H9 (cell line): ENCODE measurements at regions not wholly inside any gene's neighbourhood (a gene's known extent, or its start where the extent isn't known, plus 50 kb on each side); places are given as distances from the start of the nearest gene placed in this dataset.

Experiments used
- DNase-seq: peaks from one replicate; pipeline ENCODE4 v3.0.0-alpha.2; 2017
- H2AFZ ChIP-seq: one replicate; pipeline ENCODE4 v1.6.1; 2013; ENCODE audit warnings: mild to moderate bottlenecking, low read length, control low read depth, moderate library complexity
- H2AK5ac ChIP-seq: 2 replicates; pipeline ENCODE4 v1.6.1; 2013; ENCODE audit warnings: low read length, control low read depth, mixed read lengths; ENCODE audit not compliant: insufficient read length
- H2BK120ac ChIP-seq: one replicate; pipeline ENCODE4 v1.6.1; 2013; ENCODE audit warnings: low read depth, mild to moderate bottlenecking, low read length, control low read depth, inconsistent platforms; ENCODE audit not compliant: poor library complexity, severe bottlenecking
- H2BK12ac ChIP-seq: 2 replicates; pipeline ENCODE4 v1.6.1; 2013; ENCODE audit warnings: low read length, control low read depth, mixed read lengths, low read depth; ENCODE audit not compliant: insufficient read length
- H2BK15ac ChIP-seq: 2 replicates; pipeline ENCODE4 v1.6.1; 2013; ENCODE audit warnings: low read depth, low read length, control low read depth
- H2BK20ac ChIP-seq: one replicate; pipeline ENCODE4 v1.6.1; 2013; ENCODE audit warnings: low read depth, mild to moderate bottlenecking, low read length, control low read depth, inconsistent platforms; ENCODE audit not compliant: poor library complexity, severe bottlenecking
- H2BK5ac ChIP-seq: 2 replicates; pipeline ENCODE4 v1.6.1; 2013; ENCODE audit warnings: low read length, control low read depth, mixed read lengths; ENCODE audit not compliant: insufficient read length
- H3K14ac ChIP-seq: 2 replicates; pipeline ENCODE4 v1.6.1; 2013; ENCODE audit warnings: low read length, control low read depth; ENCODE audit not compliant: insufficient read depth
- H3K18ac ChIP-seq: 2 replicates; pipeline ENCODE4 v1.6.1; 2013; ENCODE audit warnings: low read depth, mild to moderate bottlenecking, mixed read lengths, low read length, control low read depth; ENCODE audit not compliant: insufficient read length
- H3K23ac ChIP-seq: 2 replicates; pipeline ENCODE4 v1.6.1; 2013; ENCODE audit warnings: low read length, control low read depth, mixed read lengths, low read depth; ENCODE audit not compliant: insufficient read length
- H3K23me2 ChIP-seq: 2 replicates; pipeline ENCODE4 v1.6.1; 2013; ENCODE audit warnings: low read depth, mild to moderate bottlenecking, mixed read lengths, low read length, control low read depth; ENCODE audit not compliant: insufficient read length, poor library complexity, severe bottlenecking
- H3K27ac ChIP-seq: 2 replicates; pipeline ENCODE4 v1.5.1; 2013; ENCODE audit warnings: low read length, control low read depth, mixed read lengths, low read depth; ENCODE audit not compliant: insufficient read length
- H3K27me3 ChIP-seq: 2 replicates; pipeline ENCODE4 v1.6.1; 2013; ENCODE audit warnings: low read length, control low read depth, inconsistent platforms; ENCODE audit not compliant: insufficient read depth
- H3K4ac ChIP-seq: 2 replicates; pipeline ENCODE4 v1.6.1; 2013; ENCODE audit warnings: low read depth, mild to moderate bottlenecking, control low read depth, inconsistent platforms, low read length, moderate library complexity
- H3K4me1 ChIP-seq: 2 replicates; pipeline ENCODE4 v1.6.1; 2013; ENCODE audit warnings: low read length, control low read depth, inconsistent platforms; ENCODE audit not compliant: insufficient read depth
- H3K4me2 ChIP-seq: 2 replicates; pipeline ENCODE4 v1.6.1; 2013; ENCODE audit warnings: low read length, control low read depth, mixed read lengths; ENCODE audit not compliant: insufficient read length, insufficient read depth
- H3K56ac ChIP-seq: 2 replicates; pipeline ENCODE4 v1.6.1; 2013; ENCODE audit warnings: low read depth, mild to moderate bottlenecking, mixed read lengths, low read length, control low read depth; ENCODE audit not compliant: insufficient read length
- H3K79me1 ChIP-seq: 2 replicates; pipeline ENCODE4 v1.6.1; 2013; ENCODE audit warnings: low read depth, mild to moderate bottlenecking, moderate library complexity, low read length, control low read depth, inconsistent platforms; ENCODE audit not compliant: insufficient read depth, poor library complexity, severe bottlenecking
- H3K79me2 ChIP-seq: 2 replicates; pipeline ENCODE4 v1.6.1; 2013; ENCODE audit warnings: low read length, control low read depth, inconsistent platforms; ENCODE audit not compliant: insufficient read depth
- H3K9ac ChIP-seq: 2 replicates; pipeline ENCODE4 v1.6.1; 2013; ENCODE audit warnings: low read length, control low read depth, mixed read lengths; ENCODE audit not compliant: insufficient read length; ENCODE audit errors: extremely low read depth
- H3K9me3 ChIP-seq: one replicate; pipeline ENCODE4 v1.6.1; 2013; ENCODE audit warnings: low read depth, low read length, inconsistent platforms; ENCODE audit not compliant: control insufficient read depth
- H3T11ph ChIP-seq: one replicate; pipeline ENCODE4 v1.6.1; 2013; ENCODE audit warnings: mild to moderate bottlenecking, low read length, control low read depth, inconsistent platforms
- H4K20me1 ChIP-seq: one replicate; pipeline ENCODE4 v1.6.1; 2013; ENCODE audit not compliant: control insufficient read depth, insufficient read length, insufficient read depth
- H4K5ac ChIP-seq: 2 replicates; pipeline ENCODE4 v1.6.1; 2013; ENCODE audit warnings: low read depth, mild to moderate bottlenecking, mixed read lengths, low read length, control low read depth; ENCODE audit not compliant: insufficient read length
- H4K8ac ChIP-seq: replicated peaks from 2 replicates; pipeline ENCODE4 v1.6.1; 2013; ENCODE audit warnings: low read length, control low read depth, mixed read lengths, low read depth; ENCODE audit not compliant: insufficient read length
- H4K91ac ChIP-seq: 2 replicates; pipeline ENCODE4 v1.6.1; 2013; ENCODE audit warnings: low read depth, mild to moderate bottlenecking, moderate library complexity, mixed read lengths, low read length, control low read depth; ENCODE audit not compliant: insufficient read length
- H3K27ac Mint-ChIP-seq, 3 experiments: 2 replicates in 2 of 3; 3 replicates in 1 of 3; pipeline ENCODE4 v1.8.0; 2020 to 2021; ENCODE audit warnings: mixed read lengths in 3 of 3, mild to moderate bottlenecking in 1 of 3, moderate library complexity in 1 of 3
- H3K27me3 Mint-ChIP-seq: 2 replicates; pipeline ENCODE4 v1.8.0; 2021; ENCODE audit warnings: low read depth, mild to moderate bottlenecking, moderate library complexity, mixed read lengths
- H3K36me3 Mint-ChIP-seq, 3 experiments: 2 replicates in 2 of 3; 3 replicates in 1 of 3; pipeline ENCODE4 v1.8.0; 2020 to 2021; ENCODE audit warnings: low read depth in 3 of 3, mixed read lengths in 3 of 3; ENCODE audit not compliant: insufficient read depth in 1 of 3
- H3K4me1 Mint-ChIP-seq, 2 experiments: 2 replicates each; pipeline ENCODE4 v1.8.0; 2020; ENCODE audit warnings: mixed read lengths in 2 of 2
- H3K4me3 Mint-ChIP-seq, 2 experiments: 2 replicates in 1 of 2; 3 replicates in 1 of 2; pipeline ENCODE4 v1.8.0; 2020 to 2021; ENCODE audit warnings: mild to moderate bottlenecking in 2 of 2, mixed read lengths in 2 of 2, moderate library complexity in 1 of 2
- H3K9me3 Mint-ChIP-seq, 2 experiments: 2 replicates in 1 of 2; 3 replicates in 1 of 2; pipeline ENCODE4 v1.8.0; 2020; ENCODE audit warnings: mild to moderate bottlenecking in 2 of 2, mixed read lengths in 2 of 2, moderate library complexity in 1 of 2
- CTCF ChIP-seq: fragments of 200-600 bp; sonication (generic); conservative IDR thresholded peaks from 3 replicates; pipeline ENCODE4 v1.8.0; 2021; ENCODE audit warnings: antibody characterized with exemption, mild to moderate bottlenecking
- WGBS: extraction: QIAGEN DNeasy Blood & Tissue Kit; methylation state at CpG from one replicate; pipeline ENCODE4 v1.1.7; 2013; ENCODE audit warnings: missing lambda C conversion rate, low lambda C conversion rate, mixed read lengths; ENCODE audit not compliant: insufficient read length; ENCODE audit errors: extremely low coverage; 5-methylcytosine and 5-hydroxymethylcytosine counted together

- H3K9me3 Mint-ChIP-seq: peaks cover 6 to 7% of the 10 kb centered on the region in 2 experiments
- H2BK120ac ChIP-seq: no peak overlapping the region
- TF ChIP-seq CTCF: no peak
- no peak overlapping the region for H2BK12ac ChIP-seq
- no peak overlapping the region for H3K23ac ChIP-seq
- no peak overlapping the region for H3K4ac ChIP-seq
- H3K79me2 ChIP-seq: no peaks in the 10 kb centered on the region
- no peak overlapping the region for H3K18ac ChIP-seq
- no peak for DNase-seq
- no peak overlapping the region for H4K91ac ChIP-seq
- H3K27ac Mint-ChIP-seq: no peak overlapping the region
- H4K20me1 ChIP-seq: no peaks in the 10 kb centered on the region
- no peak overlapping the region for H3K27ac ChIP-seq
- no peak overlapping the region for H2AFZ ChIP-seq
- H4K8ac ChIP-seq: no peak overlapping the region
- H3K4me1 Mint-ChIP-seq: peaks cover 5% of the 10 kb centered on the region in 2 experiments
- H3K9ac ChIP-seq: no peak overlapping the region
- no peak overlapping the region for H2BK15ac ChIP-seq
- H2BK5ac ChIP-seq: no peak overlapping the region
- no peak overlapping the region for H3K4me3 Mint-ChIP-seq
- WGBS: no CpG with 5 or more reads among the region's 1 CpG
- no peaks in the 10 kb centered on the region for H3K79me1 ChIP-seq
- H3K4me2 ChIP-seq: no peak overlapping the region
- H2AK5ac ChIP-seq: no peak overlapping the region
- H3K36me3 Mint-ChIP-seq: peaks cover 2 to 7% (median 4%) of the 10 kb centered on the region in 3 experiments; a peak in 4 of 7 replicates
- H3K23me2 ChIP-seq: no peaks in the 10 kb centered on the region
- H3K27me3 ChIP-seq: no peaks in the 10 kb centered on the region
- H2BK20ac ChIP-seq: no peak overlapping the region
- no peak overlapping the region for H3T11ph ChIP-seq
- H3K27me3 Mint-ChIP-seq: no peaks in the 10 kb centered on the region
- H3K9me3 ChIP-seq: no peaks in the 10 kb centered on the region
- no peak overlapping the region for H3K14ac ChIP-seq
- H4K5ac ChIP-seq: no peak overlapping the region
- H3K4me1 ChIP-seq: no peaks in the 10 kb centered on the region
- H3K56ac ChIP-seq: no peak overlapping the region
Observed at GRCh38 chr13:80680786-80681366, 339.9 kb upstream of the SPRY2 start.
